ENCODE measurements at regions not wholly inside any gene's neighbourhood (a gene's known extent, or its start where the extent isn't known, plus 50 kb on each side); places are given as distances from the start of the nearest gene placed in this dataset.

GRCh38 chr15:85927931-85928537, 133.3 kb upstream of the KLHL25 start:
- TF ChIP-seq CTCF (IDR thresholded peaks at IDR 0.05) = no peak
- TF ChIP-seq POLR2A (IDR thresholded peaks at IDR 0.05) = no peak
